Vagina (tissue), 2 donors: ENCODE measurements at regions not wholly inside any gene's neighbourhood (a gene's known extent, or its start where the extent isn't known, plus 50 kb on each side); places are given as distances from the start of the nearest gene placed in this dataset.

Source experiments
- DNase-seq, 2 donors: peaks; one replicate each; pipeline ENCODE4 v3.0.0-alpha.2; 2017; ENCODE audit errors: extremely low spot score in 2 of 2
- H3K27ac ChIP-seq: fragments of 200-600 bp; sonication (generic); one replicate; pipeline ENCODE4 v1.5.1; 2019
- H3K27me3 ChIP-seq: fragments of 200-600 bp; sonication (generic); one replicate; pipeline ENCODE4 v1.5.1; 2019
- H3K36me3 ChIP-seq, 2 donors: fragments of 200-600 bp; sonication (generic); one replicate each; pipeline ENCODE4 v1.5.1; 2017 to 2019
- H3K4me1 ChIP-seq: fragments of 200-600 bp; sonication (generic); one replicate; pipeline ENCODE4 v1.5.1; 2019
- H3K4me3 ChIP-seq, 2 donors: fragments of 200-600 bp; sonication (generic); 1 replicate in 1 of 2; 2 replicates in 1 of 2; pipeline ENCODE4 v1.5.1; 2016 to 2019
- H3K9me3 ChIP-seq: fragments of 200-600 bp; sonication (generic); one replicate; pipeline ENCODE4 v1.5.1; 2019
- CTCF ChIP-seq, 3 experiments: fragments of 450-650 bp in 2 of 3; fragments of 200-600 bp in 1 of 3; sonication (generic) in 1 of 3; IDR thresholded peaks; one replicate each; pipeline ENCODE4 v1.5.1; 2017 to 2019; ENCODE audit warnings: antibody characterized with exemption in 3 of 3, mild to moderate bottlenecking in 2 of 3, moderate library complexity in 2 of 3
- POLR2A ChIP-seq, 2 donors: fragments of 450-650 bp; IDR thresholded peaks; one replicate each; pipeline ENCODE4 v1.6.1; 2017; ENCODE audit warnings: antibody characterized with exemption in 2 of 2, mild to moderate bottlenecking in 2 of 2, moderate library complexity in 2 of 2
- POLR2AphosphoS5 ChIP-seq, 2 donors: sonication (generic); formaldehyde crosslinking; IDR thresholded peaks; one replicate each; pipeline ENCODE4 v1.9.0; 2017; ENCODE audit warnings: antibody characterized with exemption in 2 of 2, mild to moderate bottlenecking in 2 of 2, low read depth in 1 of 2; ENCODE audit not compliant: insufficient read depth in 1 of 2
- intact Hi-C: fragments of 100-400 bp; cut with DNase I; formaldehyde crosslinking; loops from one replicate; pipeline ENCODE4 v1.15.1; 2023

GRCh38 chr6:119716668-119717270 lies 367.2 kb upstream of the MAN1A1 start:
- Histone ChIP-seq H3K36me3 (no peaks in the 10 kb centered on the region), H3K27me3 (no peaks in the 10 kb centered on the region), H3K4me3 (no peak overlapping the region), H3K27ac (no peak overlapping the region), H3K4me1 (no peaks in the 10 kb centered on the region), H3K9me3 (no peaks in the 10 kb centered on the region)
- intact Hi-C loops: no loop called here
- TF ChIP-seq POLR2A (IDR thresholded peaks at IDR 0.05) (no peak), POLR2AphosphoS5 (IDR thresholded peaks at IDR 0.05; ENCODE audit: insufficient read depth in 1 of 2, low read depth in 1 of 2) (no peak), CTCF (IDR thresholded peaks at IDR 0.05) (no peak)
- DNase-seq: no peak

- no peaks in the 10 kb centered on the region for H3K4me1 ChIP-seq
- intact Hi-C loops: no loop called here
- no peak for DNase-seq
- no peaks in the 10 kb centered on the region for H3K27me3 ChIP-seq
- H3K36me3 ChIP-seq: no peaks in the 10 kb centered on the region
- TF ChIP-seq POLR2AphosphoS5 (IDR thresholded peaks at IDR 0.05; ENCODE audit: insufficient read depth in 1 of 2, low read depth in 1 of 2) (no peak), POLR2A (IDR thresholded peaks at IDR 0.05) (no peak), CTCF (IDR thresholded peaks at IDR 0.05) (no peak)
- H3K4me3 ChIP-seq: no peak overlapping the region
- no peaks in the 10 kb centered on the region for H3K9me3 ChIP-seq
- no peak overlapping the region for H3K27ac ChIP-seq
These were observed 364.3 kb upstream of the MAN1A1 start for GRCh38 chr6:119713903-119714302.

GRCh38 chr6:119686644-119687043 lies 337.1 kb upstream of the MAN1A1 start:
- no peaks in the 10 kb centered on the region for H3K4me1 ChIP-seq
- no peak for TF ChIP-seq POLR2AphosphoS5 (IDR thresholded peaks at IDR 0.05; ENCODE audit: insufficient read depth in 1 of 2, low read depth in 1 of 2)
- no peak for TF ChIP-seq POLR2A (IDR thresholded peaks at IDR 0.05)
- TF ChIP-seq CTCF (IDR thresholded peaks at IDR 0.05): no peak

GRCh38 chr6:119686240-119686639 lies 336.7 kb upstream of the MAN1A1 start:
- no peak overlapping the region for H3K27ac ChIP-seq
- TF ChIP-seq CTCF (IDR thresholded peaks at IDR 0.05): no peak
- TF ChIP-seq POLR2A (IDR thresholded peaks at IDR 0.05): no peak
- TF ChIP-seq POLR2AphosphoS5 (IDR thresholded peaks at IDR 0.05; ENCODE audit: insufficient read depth in 1 of 2, low read depth in 1 of 2): no peak

More at GRCh38 chr6:119686644-119687043, 337.1 kb upstream of the MAN1A1 start:
- Histone ChIP-seq H3K4me3 (no peak overlapping the region), H3K9me3 (no peaks in the 10 kb centered on the region), H3K27ac (no peak overlapping the region), H3K36me3 (no peaks in the 10 kb centered on the region), H3K27me3 (no peaks in the 10 kb centered on the region)
- intact Hi-C loops: no loop called here
- DNase-seq: no peak

GRCh38 chr6:119683671-119684070 lies 334.1 kb upstream of the MAN1A1 start:
- Histone ChIP-seq H3K36me3 (no peaks in the 10 kb centered on the region), H3K9me3 (no peaks in the 10 kb centered on the region), H3K27me3 (no peaks in the 10 kb centered on the region), H3K4me3 (no peak overlapping the region), H3K27ac (no peak overlapping the region), H3K4me1 (no peaks in the 10 kb centered on the region)
- TF ChIP-seq POLR2A (IDR thresholded peaks at IDR 0.05) (no peak), CTCF (IDR thresholded peaks at IDR 0.05) (no peak), POLR2AphosphoS5 (IDR thresholded peaks at IDR 0.05; ENCODE audit: insufficient read depth in 1 of 2, low read depth in 1 of 2) (no peak)
- DNase-seq: no peak
- intact Hi-C loops: no loop called here

More at GRCh38 chr6:119686240-119686639, 336.7 kb upstream of the MAN1A1 start:
- Histone ChIP-seq H3K36me3 (no peaks in the 10 kb centered on the region), H3K9me3 (no peaks in the 10 kb centered on the region), H3K27me3 (no peaks in the 10 kb centered on the region), H3K4me1 (no peaks in the 10 kb centered on the region), H3K4me3 (no peak overlapping the region)
- intact Hi-C loops: no loop called here
- DNase-seq: no peak
